ENCODE measurements at regions not wholly inside any gene's neighbourhood (a gene's known extent, or its start where the extent isn't known, plus 50 kb on each side); places are given as distances from the start of the nearest gene placed in this dataset.

- no peak for DNase-seq
- no peak for ATAC-seq
- Histone ChIP-seq H3K36me3 (no peaks in the 10 kb centered on the region), H3K9me3 (no peaks in the 10 kb centered on the region), H3K27me3 (no peaks in the 10 kb centered on the region), H3K4me3 (no peak overlapping the region), H3K4me1 (no peaks in the 10 kb centered on the region), H3K27ac (no peak overlapping the region)
- TF ChIP-seq, protein P1, sequence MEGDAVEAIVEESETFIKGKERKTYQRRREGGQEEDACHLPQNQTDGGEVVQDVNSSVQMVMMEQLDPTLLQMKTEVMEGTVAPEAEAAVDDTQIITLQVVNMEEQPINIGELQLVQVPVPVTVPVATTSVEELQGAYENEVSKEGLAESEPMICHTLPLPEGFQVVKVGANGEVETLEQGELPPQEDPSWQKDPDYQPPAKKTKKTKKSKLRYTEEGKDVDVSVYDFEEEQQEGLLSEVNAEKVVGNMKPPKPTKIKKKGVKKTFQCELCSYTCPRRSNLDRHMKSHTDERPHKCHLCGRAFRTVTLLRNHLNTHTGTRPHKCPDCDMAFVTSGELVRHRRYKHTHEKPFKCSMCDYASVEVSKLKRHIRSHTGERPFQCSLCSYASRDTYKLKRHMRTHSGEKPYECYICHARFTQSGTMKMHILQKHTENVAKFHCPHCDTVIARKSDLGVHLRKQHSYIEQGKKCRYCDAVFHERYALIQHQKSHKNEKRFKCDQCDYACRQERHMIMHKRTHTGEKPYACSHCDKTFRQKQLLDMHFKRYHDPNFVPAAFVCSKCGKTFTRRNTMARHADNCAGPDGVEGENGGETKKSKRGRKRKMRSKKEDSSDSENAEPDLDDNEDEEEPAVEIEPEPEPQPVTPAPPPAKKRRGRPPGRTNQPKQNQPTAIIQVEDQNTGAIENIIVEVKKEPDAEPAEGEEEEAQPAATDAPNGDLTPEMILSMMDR (IDR thresholded peaks at IDR 0.05 in 4 of 5, conservative IDR thresholded peaks at IDR 0.05 in 1 of 5), result no peak
- TF ChIP-seq POLR2A (IDR thresholded peaks at IDR 0.05), result no peak
- in situ Hi-C loops (cut with MboI; ENCODE audit: low sequenced_read_pairs in 4 of 4) (loop anchor here in 1 of 4 donors (25.0 kb wide), 1 partner anchor 112 kb away; no protein-coding TSS in a partner anchor), intact Hi-C loops (cut with DNase I; ENCODE audit: low total_unique reads) (no loop called here)
These were observed 936.6 kb upstream of the PTPRD start for GRCh38 chr9:11549311-11549794.

DNA sequence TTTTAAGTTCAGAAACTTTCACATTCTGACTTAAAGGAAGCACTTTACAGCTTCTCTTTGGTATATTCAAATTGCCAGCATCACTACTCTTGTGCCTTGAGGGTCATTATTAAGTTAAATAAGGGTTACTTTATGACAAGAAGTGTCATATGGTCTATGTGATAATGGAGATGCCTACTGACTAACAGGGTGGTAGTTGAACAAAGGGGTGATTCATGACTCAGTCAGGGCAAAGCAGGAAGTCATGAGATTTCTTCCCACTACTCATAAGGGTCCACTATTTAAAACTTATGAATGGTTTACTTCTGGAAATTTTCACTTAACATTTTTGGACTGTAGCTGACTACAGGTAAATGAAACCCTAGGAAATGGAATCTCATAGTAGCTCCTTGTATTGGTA, 938.3 kb upstream of the PTPRD start:
- in situ Hi-C loops (cut with MboI; ENCODE audit: low sequenced_read_pairs in 4 of 4), result no loop called here
- Histone ChIP-seq H3K4me3 (no peak overlapping the region), H3K27me3 (no peaks in the 10 kb centered on the region), H3K27ac (no peak overlapping the region), H3K36me3 (no peaks in the 10 kb centered on the region), H3K9me3 (no peaks in the 10 kb centered on the region), H3K4me1 (no peaks in the 10 kb centered on the region)
- DNase-seq (no peak), ATAC-seq (no peak)
- no peak for TF ChIP-seq POLR2A (IDR thresholded peaks at IDR 0.05)
- TF ChIP-seq, protein P1 (IDR thresholded peaks at IDR 0.05 in 4 of 5, conservative IDR thresholded peaks at IDR 0.05 in 1 of 5), result no peak
- intact Hi-C loops (cut with DNase I; ENCODE audit: low total_unique reads), result no loop called here

DNA sequence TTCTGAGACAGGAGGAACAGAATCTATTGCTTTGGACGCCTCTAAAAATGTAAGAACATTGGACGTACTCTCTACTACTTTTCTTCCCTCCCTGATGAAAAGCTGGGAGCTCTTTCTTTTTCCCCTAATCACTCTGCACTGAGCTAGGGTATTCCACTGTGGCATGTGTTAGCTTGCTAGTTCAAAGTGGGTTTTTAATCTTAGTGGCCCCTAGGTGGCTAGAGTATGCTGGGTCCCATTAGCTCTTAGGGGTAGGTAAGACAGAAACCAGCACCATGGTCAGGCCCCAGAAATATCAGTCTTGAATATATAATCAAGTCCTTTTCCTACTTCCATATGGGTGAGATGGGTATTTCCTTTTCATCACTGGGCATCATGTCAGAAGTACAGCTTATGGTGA, 945.2 kb upstream of the PTPRD start:
- no peak overlapping the region for H3K4me3 ChIP-seq
- H3K27ac ChIP-seq, result no peak overlapping the region
- ATAC-seq (no peak), DNase-seq (no peak)
- no peaks in the 10 kb centered on the region for H3K9me3 ChIP-seq
- intact Hi-C loops (cut with DNase I; ENCODE audit: low total_unique reads), result no loop called here
- in situ Hi-C loops (cut with MboI; ENCODE audit: low sequenced_read_pairs in 4 of 4), result no loop called here
- no peaks in the 10 kb centered on the region for H3K36me3 ChIP-seq
- no peaks in the 10 kb centered on the region for H3K4me1 ChIP-seq
- no peak for TF ChIP-seq POLR2A (IDR thresholded peaks at IDR 0.05)
- TF ChIP-seq, protein P1 (IDR thresholded peaks at IDR 0.05 in 4 of 5, conservative IDR thresholded peaks at IDR 0.05 in 1 of 5), result no peak
- no peaks in the 10 kb centered on the region for H3K27me3 ChIP-seq

DNA sequence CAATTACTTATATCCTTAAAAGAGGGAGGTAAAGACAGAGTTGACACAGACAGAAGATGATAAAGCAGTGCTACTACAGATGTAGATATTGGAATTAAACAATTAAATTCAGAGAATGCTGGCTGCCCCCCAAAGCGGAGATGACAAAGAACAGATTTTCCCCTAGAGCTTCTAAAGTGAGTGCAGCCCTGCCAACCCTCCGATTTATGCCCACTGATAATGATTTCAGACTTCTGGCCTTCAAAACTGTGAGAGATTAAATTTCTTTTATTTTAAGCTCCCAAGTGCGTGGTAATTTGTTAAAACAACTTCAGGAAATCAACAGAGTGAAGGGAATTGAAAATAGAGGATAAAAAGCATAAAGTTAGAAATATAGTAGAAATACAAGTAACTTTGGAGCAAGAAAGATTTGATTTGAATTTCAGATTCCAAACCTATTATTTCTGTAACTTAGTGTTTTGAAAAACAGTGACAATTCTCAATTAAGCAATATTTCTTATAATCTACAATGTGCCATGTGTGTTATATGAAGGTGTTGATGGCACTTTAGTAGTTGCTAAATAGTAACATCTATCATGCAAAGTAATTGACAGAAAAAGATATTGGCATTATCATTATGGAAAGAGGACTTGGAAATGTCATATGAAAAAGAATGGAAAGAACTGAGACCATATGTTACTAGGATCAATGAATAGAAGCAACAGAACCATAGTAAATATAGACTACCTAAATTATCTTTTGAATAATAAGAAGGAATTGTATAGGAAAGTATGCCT, 946.4 kb upstream of the PTPRD start:
- in situ Hi-C loops (cut with MboI; ENCODE audit: low sequenced_read_pairs in 4 of 4) (no loop called here), intact Hi-C loops (cut with DNase I; ENCODE audit: low total_unique reads) (no loop called here)
- TF ChIP-seq, protein P1 (IDR thresholded peaks at IDR 0.05 in 4 of 5, conservative IDR thresholded peaks at IDR 0.05 in 1 of 5), result no peak
- TF ChIP-seq POLR2A (IDR thresholded peaks at IDR 0.05), result no peak
- H3K36me3 ChIP-seq, result no peaks in the 10 kb centered on the region
- ATAC-seq (no peak), DNase-seq (no peak)
- no peak overlapping the region for H3K27ac ChIP-seq
- H3K4me1 ChIP-seq, result no peaks in the 10 kb centered on the region
- no peak overlapping the region for H3K4me3 ChIP-seq
- no peaks in the 10 kb centered on the region for H3K27me3 ChIP-seq
- H3K9me3 ChIP-seq, result peaks cover 0 to 3% (median 0%) of the 10 kb centered on the region in 3 donors
